Right hindlimb (tissue), 1 donor: ENCODE measurements at regions not wholly inside any gene's neighbourhood (a gene's known extent, or its start where the extent isn't known, plus 50 kb on each side); places are given as distances from the start of the nearest gene placed in this dataset.
A peak's percentile ranks its signal among the peaks of the same experiment; 100 is the strongest.

Experiments used
- DNase-seq: peaks from one replicate; pipeline ENCODE4 v3.0.0-alpha.2; 2018

- DNase-seq, result no peak
These were observed 1826.2 kb upstream of the CDH6 start for GRCh38 chr5:29367176-29367833.

DNA sequence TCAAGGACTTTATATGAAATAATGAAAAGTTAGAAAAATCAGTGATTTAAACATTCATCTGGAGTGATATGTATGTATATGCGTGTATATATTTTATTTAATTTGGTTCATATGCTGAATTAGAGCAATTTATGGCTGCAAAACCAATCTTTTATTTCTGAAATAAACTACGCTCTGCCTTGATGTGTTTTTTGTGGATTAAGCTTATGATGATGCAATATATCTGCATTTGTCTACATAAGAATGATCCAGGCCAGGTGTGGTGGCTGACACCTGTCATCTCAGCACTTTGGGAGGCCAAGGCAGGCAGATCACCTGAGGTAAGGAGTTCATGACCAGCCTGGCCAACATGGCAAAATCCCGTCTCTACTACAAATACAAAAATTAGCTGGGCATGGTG, 1842.3 kb upstream of the CDH6 start:
- no peak for DNase-seq

- DNase-seq, result no peak
These were observed 1856.5 kb upstream of the CDH6 start for GRCh38 chr5:29337030-29337429.

- no peak for DNase-seq
These were observed 1871.9 kb upstream of the CDH6 start for GRCh38 chr5:29321591-29321990.

DNA sequence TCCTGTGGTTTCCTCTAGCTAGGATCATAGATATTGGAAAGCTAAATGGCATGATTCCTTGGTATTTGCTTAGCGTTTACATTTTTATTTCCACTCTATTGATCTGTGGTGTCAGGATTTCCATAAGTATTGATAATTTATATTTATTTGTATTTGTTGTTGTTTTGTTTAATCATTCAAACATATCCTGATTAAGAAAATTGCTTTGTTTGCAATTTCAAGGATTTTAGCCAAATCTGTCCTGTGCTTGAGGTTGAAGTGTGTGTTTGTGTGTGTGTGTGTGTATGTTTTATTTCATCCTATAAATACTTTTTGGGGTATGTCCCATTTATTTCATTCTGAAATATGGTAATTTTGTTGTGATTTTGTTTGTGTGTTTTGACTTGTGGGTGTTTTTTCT, 1884.1 kb upstream of the CDH6 start:
- DNase-seq, result no peak

- no peak for DNase-seq
These were observed 1886.0 kb upstream of the CDH6 start for GRCh38 chr5:29307478-29307877.

- DNase-seq, result no peak
These were observed 1888.9 kb upstream of the CDH6 start for GRCh38 chr5:29304545-29304944.

GRCh38 chr5:29296548-29296947, 1896.9 kb upstream of the CDH6 start:
- peak; percentile 19 for DNase-seq

DNA sequence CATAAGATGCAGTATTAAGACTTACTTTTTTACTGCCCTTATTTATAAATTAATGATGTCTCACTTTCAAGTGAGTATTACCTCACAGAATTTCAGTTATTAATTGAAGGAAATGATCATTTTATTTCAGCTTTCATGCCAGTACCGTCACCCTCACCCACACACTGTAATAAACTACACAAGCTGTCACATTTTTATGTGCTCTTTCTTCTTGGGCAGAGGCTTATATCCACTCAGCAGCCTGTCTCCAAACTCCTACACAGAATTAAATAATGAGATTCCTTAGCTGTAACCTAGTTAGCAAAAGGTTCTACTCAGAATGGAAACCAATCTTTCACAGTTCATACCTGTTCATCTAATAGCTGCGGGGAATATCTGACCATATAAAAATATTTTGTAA, 1915.8 kb upstream of the CDH6 start:
- DNase-seq, result no peak

- DNase-seq, result no peak
These were observed 1917.1 kb upstream of the CDH6 start for GRCh38 chr5:29276371-29276770.

DNA sequence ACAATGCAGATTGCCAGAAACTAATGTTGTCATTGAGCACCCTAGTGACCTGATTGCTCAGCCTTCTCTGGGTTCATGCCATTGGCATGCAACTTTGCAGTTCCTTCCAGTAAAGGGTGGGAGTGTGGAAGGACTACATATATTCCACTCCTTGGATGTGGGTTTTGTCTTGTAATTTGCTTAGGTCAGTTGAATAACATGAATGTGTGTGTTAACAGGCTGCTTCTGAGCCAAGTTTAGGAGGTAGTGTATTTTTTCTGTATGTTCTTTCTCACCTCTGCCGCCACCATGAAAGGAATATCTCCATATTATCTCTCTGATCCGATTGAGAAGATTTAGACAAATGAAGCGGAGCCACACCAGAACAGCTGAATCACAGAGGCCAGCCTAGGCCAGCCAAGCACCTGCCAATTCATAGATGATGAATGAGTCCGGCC, 1929.6 kb upstream of the CDH6 start:
- peak; percentile 62 for DNase-seq

DNA sequence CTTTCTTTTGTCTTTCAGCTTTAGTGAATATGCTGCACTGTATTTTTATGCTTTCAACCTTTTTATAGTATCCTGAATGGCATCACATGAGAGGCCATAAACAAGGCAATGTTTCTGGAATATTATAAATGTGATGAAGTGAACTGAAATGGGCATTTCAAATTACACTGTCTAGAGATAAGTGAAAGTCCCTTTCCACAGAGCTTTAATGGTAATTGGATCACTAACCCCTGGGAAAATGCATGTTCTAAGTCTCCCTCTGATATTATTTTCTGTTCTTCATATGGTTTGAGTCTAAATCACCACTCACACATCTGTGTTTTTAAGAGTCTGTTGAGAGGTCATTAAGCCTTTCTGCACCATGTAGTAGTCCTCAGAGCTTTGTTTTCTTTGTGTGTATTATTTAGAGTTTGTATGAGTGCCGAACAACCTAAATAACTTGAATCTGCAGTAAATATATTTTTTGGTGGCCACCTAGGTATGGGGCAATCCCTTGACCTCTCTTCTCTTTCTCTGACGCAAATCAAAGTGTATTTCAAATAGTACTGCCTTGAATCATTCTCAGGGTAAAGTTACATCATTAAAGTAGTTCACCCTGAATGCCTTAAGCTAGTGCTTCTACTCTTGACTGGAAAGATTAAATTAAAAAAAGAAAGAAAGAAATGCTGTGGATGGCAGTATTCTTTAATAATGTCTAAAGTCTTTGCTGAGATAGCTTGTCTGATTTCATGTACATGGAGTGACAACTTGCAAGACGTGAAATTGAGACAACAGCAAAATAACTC, 1931.0 kb upstream of the CDH6 start:
- DNase-seq, result no peak

- DNase-seq, result no peak
These were observed 1932.3 kb upstream of the CDH6 start for GRCh38 chr5:29261213-29261612.

DNA sequence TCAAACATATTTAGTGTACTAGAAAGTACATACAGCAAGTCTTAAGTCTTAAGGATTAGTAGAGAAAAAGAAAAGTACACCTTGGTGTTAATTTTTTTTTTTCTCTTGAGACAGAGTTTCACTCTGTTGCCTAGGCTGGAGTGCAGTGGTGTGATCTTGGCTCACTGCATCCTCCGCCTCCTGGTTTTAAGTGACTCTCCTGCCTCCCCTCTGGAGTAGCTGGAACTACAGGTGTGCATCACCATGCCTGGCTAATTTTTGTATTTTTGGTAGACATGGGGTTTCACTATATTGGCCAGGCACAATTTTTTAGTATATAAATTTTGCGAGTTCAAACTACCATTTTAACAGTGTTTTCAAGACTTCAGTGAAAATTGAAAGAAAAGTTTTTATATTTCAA, 1941.1 kb upstream of the CDH6 start:
- DNase-seq, result no peak

DNA sequence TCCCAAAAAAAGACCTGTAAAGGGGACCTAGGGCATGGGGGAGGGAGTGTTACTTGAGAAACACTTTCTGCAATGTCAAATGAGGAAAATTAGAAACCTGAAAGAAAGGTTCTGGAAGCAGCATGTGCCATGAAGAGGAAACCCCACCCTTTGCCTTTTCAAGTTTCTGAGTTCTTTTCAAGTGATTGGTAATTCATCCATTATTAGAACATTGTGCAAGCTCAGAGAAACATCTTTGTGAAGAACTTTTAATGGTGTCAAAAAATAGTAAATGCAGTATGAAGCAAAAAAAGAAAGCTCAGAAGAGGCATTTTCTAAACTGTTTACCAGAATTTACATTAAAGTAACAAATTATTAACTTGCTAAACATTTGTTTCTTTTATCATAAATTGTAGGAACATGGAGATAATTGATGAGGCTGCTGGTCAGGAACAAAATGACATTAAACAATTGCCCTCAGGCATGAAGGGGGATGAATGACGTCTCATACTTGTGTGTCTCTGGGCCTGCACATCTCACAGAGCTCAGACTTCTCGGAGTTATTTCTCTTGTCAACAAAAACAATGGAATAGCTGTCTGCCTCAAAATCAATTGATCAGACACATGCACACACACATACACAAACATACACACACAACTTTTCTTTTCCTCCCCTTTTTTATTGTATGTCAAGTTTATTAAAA, 1946.0 kb upstream of the CDH6 start:
- DNase-seq, result no peak

GRCh38 chr5:29240379-29240778, 1953.1 kb upstream of the CDH6 start:
- DNase-seq, result no peak

DNA sequence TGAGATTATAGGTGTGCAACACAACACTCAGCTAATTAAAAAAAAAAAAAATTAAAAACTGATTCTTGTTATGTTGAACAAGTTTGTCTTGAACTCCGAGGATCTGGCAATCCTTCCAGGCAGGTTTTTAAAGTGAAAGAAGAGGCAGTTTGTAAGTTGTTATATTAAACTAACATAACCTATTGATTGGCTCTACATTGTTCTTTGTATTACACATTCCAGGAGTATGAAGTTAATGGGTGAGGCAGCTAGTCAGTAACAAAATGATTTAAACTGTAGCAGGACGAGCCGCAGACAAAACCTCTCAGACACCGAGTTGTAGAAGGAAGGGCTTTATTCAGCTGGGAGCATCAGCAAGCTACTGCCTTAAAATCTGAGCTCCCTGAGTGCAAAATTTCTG, 1953.9 kb upstream of the CDH6 start:
- no peak for DNase-seq

GRCh38 chr5:29238115-29238514, 1955.4 kb upstream of the CDH6 start:
- DNase-seq, result no peak

DNA sequence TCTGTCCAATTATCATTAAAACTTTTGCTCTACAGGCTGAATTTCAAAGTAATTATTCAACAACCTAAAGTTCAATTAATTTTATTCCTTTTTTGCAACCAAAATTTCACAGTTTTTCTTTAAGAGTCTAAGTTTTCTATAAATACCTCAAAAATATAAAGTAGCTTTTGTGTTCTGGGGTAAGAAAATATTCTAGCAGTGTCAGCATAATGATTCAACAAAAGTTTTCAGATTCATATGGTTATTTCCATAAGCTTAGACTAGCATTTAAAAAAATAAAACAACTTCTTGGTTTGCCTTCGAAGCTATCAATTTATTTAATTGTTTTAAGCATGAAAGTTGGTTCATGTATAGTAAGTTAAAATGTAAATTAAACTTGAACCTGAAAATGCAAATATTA, 1962.3 kb upstream of the CDH6 start:
- DNase-seq, result no peak

GRCh38 chr5:29230591-29230990, 1962.9 kb upstream of the CDH6 start:
- no peak for DNase-seq

DNA sequence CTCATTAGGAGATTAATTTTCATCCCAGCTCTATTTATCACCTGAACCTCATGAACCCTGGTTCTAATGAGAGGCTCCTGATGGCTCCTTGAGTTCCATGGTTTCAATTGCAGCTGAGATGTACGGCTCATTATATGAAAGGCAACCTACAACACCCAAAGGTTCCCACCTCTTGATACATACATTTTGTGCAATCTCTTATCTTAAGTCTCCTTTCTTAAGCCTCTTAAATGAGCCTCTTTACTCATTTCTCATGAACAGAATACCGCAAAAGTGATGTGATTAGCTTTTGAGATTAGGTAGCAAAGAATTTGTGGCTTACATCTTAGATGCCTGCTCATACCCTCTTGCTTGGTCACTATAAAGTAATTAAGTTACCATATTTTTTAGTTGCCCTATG, 1964.0 kb upstream of the CDH6 start:
- no peak for DNase-seq

GRCh38 chr5:29218138-29218537, 1975.3 kb upstream of the CDH6 start:
- no peak for DNase-seq

DNA sequence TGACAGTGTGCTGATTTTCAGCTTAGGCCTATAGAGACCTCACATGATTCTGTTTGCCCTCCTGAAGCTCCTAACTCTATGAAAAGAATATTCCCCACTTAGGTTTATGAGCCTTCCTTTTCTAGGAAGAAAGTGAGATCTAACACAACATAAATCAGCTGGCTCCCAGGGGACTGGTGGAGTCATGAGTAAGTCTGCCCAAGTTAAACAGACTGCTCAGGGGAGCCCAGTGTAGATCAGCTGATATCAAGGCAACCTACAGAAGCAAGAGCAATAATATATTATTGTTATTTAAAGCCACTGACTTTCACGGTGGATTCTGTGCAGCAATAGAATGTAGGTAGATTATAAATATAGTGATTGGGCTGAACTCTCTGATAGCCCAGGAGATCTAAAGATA, 1978.6 kb upstream of the CDH6 start:
- DNase-seq, result no peak

DNA sequence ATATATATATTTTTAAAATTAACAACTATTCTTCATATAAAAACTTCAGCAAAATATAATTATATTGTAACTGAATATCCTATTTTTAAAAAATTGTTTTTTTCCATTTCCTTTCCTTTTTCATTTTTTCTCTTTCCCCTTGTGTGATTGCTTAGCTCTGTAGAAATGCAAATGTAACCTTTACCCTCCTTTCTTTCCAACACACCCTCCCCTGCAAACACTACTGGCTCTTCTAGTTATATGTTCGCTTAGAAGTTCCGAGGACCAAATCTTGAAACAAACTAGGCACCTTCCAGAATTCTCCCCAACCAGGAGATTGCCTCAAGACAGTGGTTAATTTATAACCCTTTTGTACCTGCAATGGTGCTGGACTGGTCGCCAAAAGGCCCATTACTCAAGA, 1980.0 kb upstream of the CDH6 start:
- DNase-seq, result no peak
